A549 (cell line): ENCODE measurements at regions not wholly inside any gene's neighbourhood (a gene's known extent, or its start where the extent isn't known, plus 50 kb on each side); places are given as distances from the start of the nearest gene placed in this dataset.

Experiments used
- CEBPB ChIP-seq, 2 experiments: fragments of >200 bp in 1 of 2; sonication (Bioruptor Twin) in 1 of 2; formaldehyde crosslinking in 1 of 2; IDR thresholded peaks; 2 replicates each; pipeline ENCODE4 v1.6.1; 2012 to 2016
- CHD2 ChIP-seq: fragments of 150-350 bp; IDR thresholded peaks from 2 replicates; pipeline ENCODE4 v1.6.1; 2014; ENCODE audit warnings: low read length; ENCODE audit not compliant: partially characterized antibody
- NPAS2 ChIP-seq: fragments of 250-450 bp; sonication (Bioruptor Pico); IDR thresholded peaks from 2 replicates; pipeline ENCODE4 v1.8.0; 2022; ENCODE audit warnings: mild to moderate bottlenecking, moderate library complexity, borderline replicate concordance

DNA sequence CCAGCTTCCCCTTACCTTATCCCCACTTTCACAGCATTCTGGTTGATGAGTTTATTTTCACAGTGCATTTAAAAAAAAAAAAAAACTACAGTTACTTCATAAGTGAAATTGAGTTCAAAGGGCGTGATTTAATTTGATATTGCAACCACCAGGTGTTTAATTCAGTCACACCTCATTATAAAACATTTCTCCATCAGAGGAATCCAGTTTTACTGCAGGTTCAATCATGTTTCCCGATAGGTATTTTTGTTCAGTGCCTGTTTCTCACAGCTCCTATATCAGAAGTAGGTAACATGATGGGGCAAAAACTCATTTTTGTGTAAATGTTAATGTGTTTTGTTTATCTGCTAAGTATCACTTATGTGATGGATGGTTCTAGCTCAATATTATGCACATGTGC lies 102.3 kb upstream of the PCDH7 start:
- TF ChIP-seq NPAS2 (CRISPR knock-in tag) (no peak), CHD2 (no peak), CEBPB (IDR thresholded peaks at IDR 0.05) (no peak)
